ENCODE measurements at regions not wholly inside any gene's neighbourhood (a gene's known extent, or its start where the extent isn't known, plus 50 kb on each side); places are given as distances from the start of the nearest gene placed in this dataset.

DNA sequence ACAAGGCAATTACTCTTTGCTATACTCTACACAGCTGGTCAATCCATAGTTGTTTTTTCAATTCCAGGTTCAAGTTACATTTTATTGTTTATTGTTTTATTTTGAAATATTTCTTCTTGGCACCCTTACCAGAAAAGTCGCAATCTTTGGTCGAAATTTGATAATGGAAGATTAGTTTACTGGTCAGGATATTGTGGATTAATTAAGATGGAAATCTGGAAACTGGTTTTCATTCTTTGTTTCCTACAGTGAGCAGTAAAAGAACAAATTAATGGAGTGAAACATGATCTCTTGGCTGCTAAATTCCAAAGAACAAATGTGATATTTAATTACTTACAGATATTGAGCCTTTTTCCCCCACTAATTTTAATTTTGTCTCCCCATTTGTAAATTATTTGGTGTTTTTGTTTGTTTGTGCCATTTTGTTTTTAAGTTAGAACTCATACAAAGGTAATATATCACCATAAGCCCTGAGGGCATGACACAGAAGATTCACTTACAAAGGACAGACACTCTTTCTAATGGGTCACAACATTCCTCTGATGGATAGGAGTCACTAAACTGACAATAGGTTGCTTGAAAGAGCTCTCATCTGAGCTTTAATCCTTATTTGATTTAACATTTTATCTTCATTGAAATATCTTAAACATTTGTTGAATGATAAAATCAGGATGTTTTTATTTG is 700.2 kb downstream of the KCNJ2 start:
- CTCF ChIA-PET, result interaction anchor here (2.0 kb wide), 1 partner anchor 10 kb away, joined by 5 read pairs; no protein-coding TSS in a partner anchor

More for the DNA sequence above, 700.2 kb downstream of the KCNJ2 start:
- no peaks in the 10 kb centered on the region for H3K79me1 ChIP-seq (ENCODE audit: low read depth in 1 of 2, low read length in 2 of 2)
- H3K9me3 ChIP-seq (ENCODE audit: control insufficient read depth, insufficient read depth, low read length), result no peaks in the 10 kb centered on the region
- no peak overlapping the region for H3K4ac ChIP-seq (ENCODE audit: low read depth, low read length)
- no peaks in the 10 kb centered on the region for H3K36me3 ChIP-seq (ENCODE audit: control insufficient read depth, insufficient read depth, low read length)
- no peak for ATAC-seq (ENCODE audit: low read depth)
- no peak overlapping the region for H4K91ac ChIP-seq (ENCODE audit: insufficient read depth, low read depth, low read length)
- POLR2A ChIA-PET (ENCODE audit: unreplicated experiment), result no interaction called here
- H3K9me1 ChIP-seq (ENCODE audit: insufficient read depth, low read length), result no peaks in the 10 kb centered on the region
- H2AFZ ChIP-seq (replicated peaks; ENCODE audit: low read length, poor library complexity), result no peak overlapping the region
- H3K4me2 ChIP-seq (ENCODE audit: low read depth, low read length), result no peak overlapping the region
- no peak overlapping the region for H2BK5ac ChIP-seq (ENCODE audit: low read depth, low read length, poor library complexity, severe bottlenecking)
- no peak overlapping the region for H2AK5ac ChIP-seq (ENCODE audit: low read depth, low read length)
- BruUV-seq (replicated peaks), result no TSS peak
- no peaks in the 10 kb centered on the region for H3K4me1 ChIP-seq (ENCODE audit: control insufficient read depth, insufficient read depth, low read length)
- in situ Hi-C loops (cut with MboI; ENCODE audit: low sequenced_read_pairs), result no loop called here
- no peak overlapping the region for H3K27ac ChIP-seq (ENCODE audit: insufficient read depth, low read length)
- no peak overlapping the region for H3K56ac ChIP-seq (ENCODE audit: extremely low read depth, insufficient read depth, low read length)
- WGBS, 2 experiments (ENCODE audit: extremely low coverage in 2 of 2, insufficient read length in 1 of 2), result no CpG with 5 or more reads among the region's 2 CpGs
- H3K14ac ChIP-seq (replicated peaks; ENCODE audit: low read depth, low read length), result no peak overlapping the region
- no peaks in the 10 kb centered on the region for H4K20me1 ChIP-seq (ENCODE audit: insufficient read depth, low read length)
- H4K5ac ChIP-seq (ENCODE audit: low read depth, low read length), result no peak overlapping the region
- dilution Hi-C loops (cut with HindIII; ENCODE audit: low sequenced_read_pairs, unreplicated experiment), result no loop called here
- no peaks in the 10 kb centered on the region for H3K27me3 ChIP-seq (ENCODE audit: control insufficient read depth, insufficient read depth, low read length)
- H3K18ac ChIP-seq (ENCODE audit: low read depth, low read length), result no peak overlapping the region
- TF ChIP-seq SMC3 (IDR thresholded peaks at IDR 0.05; ENCODE audit: low read depth, low read length), result no peak
- no peak for TF ChIP-seq NFE2L2 (IDR thresholded peaks at IDR 0.05; ENCODE audit: low read depth, low read length)
- TF ChIP-seq, protein P1, sequence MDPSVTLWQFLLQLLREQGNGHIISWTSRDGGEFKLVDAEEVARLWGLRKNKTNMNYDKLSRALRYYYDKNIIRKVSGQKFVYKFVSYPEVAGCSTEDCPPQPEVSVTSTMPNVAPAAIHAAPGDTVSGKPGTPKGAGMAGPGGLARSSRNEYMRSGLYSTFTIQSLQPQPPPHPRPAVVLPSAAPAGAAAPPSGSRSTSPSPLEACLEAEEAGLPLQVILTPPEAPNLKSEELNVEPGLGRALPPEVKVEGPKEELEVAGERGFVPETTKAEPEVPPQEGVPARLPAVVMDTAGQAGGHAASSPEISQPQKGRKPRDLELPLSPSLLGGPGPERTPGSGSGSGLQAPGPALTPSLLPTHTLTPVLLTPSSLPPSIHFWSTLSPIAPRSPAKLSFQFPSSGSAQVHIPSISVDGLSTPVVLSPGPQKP (IDR thresholded peaks at IDR 0.05; ENCODE audit: borderline replicate concordance, low read depth, low read length), result no peak
- TF ChIP-seq, protein P2, sequence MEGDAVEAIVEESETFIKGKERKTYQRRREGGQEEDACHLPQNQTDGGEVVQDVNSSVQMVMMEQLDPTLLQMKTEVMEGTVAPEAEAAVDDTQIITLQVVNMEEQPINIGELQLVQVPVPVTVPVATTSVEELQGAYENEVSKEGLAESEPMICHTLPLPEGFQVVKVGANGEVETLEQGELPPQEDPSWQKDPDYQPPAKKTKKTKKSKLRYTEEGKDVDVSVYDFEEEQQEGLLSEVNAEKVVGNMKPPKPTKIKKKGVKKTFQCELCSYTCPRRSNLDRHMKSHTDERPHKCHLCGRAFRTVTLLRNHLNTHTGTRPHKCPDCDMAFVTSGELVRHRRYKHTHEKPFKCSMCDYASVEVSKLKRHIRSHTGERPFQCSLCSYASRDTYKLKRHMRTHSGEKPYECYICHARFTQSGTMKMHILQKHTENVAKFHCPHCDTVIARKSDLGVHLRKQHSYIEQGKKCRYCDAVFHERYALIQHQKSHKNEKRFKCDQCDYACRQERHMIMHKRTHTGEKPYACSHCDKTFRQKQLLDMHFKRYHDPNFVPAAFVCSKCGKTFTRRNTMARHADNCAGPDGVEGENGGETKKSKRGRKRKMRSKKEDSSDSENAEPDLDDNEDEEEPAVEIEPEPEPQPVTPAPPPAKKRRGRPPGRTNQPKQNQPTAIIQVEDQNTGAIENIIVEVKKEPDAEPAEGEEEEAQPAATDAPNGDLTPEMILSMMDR (conservative IDR thresholded peaks at IDR 0.05; ENCODE audit: low read depth, low read length), result no peak
- H3K23ac ChIP-seq (ENCODE audit: low read depth, low read length), result no peak overlapping the region
- intact Hi-C loops (cut with micrococcal nuclease), result no loop called here
- no peak overlapping the region for H2BK120ac ChIP-seq (ENCODE audit: low read depth, low read length)
- no peak overlapping the region for H2BK15ac ChIP-seq (ENCODE audit: low read depth, low read length)
- no peak overlapping the region for H3K4me3 ChIP-seq (ENCODE audit: insufficient read depth, low read depth, low read length)
- no peak for DNase-seq
- H2BK20ac ChIP-seq (ENCODE audit: low read depth, low read length), result no peak overlapping the region
- H2AK9ac ChIP-seq (replicated peaks; ENCODE audit: low read depth, low read length, poor library complexity), result no peak overlapping the region
- no peak overlapping the region for H4K8ac ChIP-seq (ENCODE audit: low read depth in 2 of 2, low read length in 2 of 2)
- no peak overlapping the region for H3K9ac ChIP-seq (ENCODE audit: low read depth, low read length)

Measured in IMR-90 (cell line).